ENCODE measurements at regions not wholly inside any gene's neighbourhood (a gene's known extent, or its start where the extent isn't known, plus 50 kb on each side); places are given as distances from the start of the nearest gene placed in this dataset.

GRCh38 chrX:45903781-45904201 is 641.4 kb downstream of the ZNF674 start:
- Histone ChIP-seq H3K27me3 (no peaks in the 10 kb centered on the region), H3K36me3 (no peaks in the 10 kb centered on the region), H3K9me3 (no peaks in the 10 kb centered on the region), H3K27ac (no peak overlapping the region), H3K4me1 (no peaks in the 10 kb centered on the region), H3K4me3 (no peak overlapping the region)
- intact Hi-C loops (cut with DNase I), result no loop called here
- TF ChIP-seq POLR2AphosphoS5 (IDR thresholded peaks at IDR 0.05; ENCODE audit: insufficient read depth in 1 of 2, low read depth in 1 of 2) (no peak), CTCF (IDR thresholded peaks at IDR 0.05) (no peak), POLR2A (IDR thresholded peaks at IDR 0.05) (no peak)
- DNase-seq (ENCODE audit: extremely low spot score in 2 of 2), result no peak

DNA sequence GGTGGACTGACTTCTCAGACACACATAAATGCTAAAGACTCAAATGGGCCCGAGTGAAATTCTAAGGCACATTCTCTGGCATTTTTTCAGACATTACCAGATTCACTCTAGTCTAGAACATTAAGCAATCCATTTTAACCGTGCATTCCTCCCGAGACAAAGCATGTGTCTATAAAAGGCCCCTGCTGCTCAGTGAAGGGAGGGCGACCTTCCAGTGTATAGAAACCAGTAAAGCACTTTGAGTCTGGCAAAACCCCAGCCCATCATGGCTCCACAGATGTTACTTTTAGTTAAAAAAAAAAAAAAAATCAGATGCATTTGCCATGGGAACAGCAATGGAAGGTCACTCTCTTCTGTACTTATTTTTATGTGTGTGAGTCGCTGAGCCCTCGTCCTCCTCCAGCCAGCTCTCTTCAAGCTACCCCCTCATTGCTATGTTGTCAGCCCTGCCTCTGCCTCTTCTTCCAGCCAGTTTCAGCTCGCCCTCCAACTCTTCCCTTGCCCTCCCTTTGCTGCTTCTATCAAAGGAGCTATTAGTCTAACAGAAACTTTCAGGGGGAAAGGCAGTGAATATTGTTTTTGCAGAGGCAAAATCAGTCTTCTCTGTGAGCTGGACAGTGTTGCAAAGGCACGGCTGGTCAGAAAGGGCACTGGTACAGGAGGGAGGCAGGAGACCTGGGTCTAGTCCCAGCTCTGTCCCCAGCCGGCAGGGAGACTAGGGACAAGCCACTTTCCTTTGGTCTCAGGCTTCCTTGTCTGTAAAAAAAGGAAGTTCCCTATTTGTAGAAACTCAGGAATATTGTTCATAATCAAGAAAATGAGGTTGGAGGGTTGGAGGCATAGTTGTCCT is 644.2 kb downstream of the ZNF674 start:
- no peak for DNase-seq (ENCODE audit: extremely low spot score in 2 of 2)
- intact Hi-C loops (cut with DNase I), result no loop called here
- no peak overlapping the region for H3K27ac ChIP-seq
- H3K27me3 ChIP-seq, result no peaks in the 10 kb centered on the region
- TF ChIP-seq CTCF (IDR thresholded peaks at IDR 0.05) (no peak), POLR2AphosphoS5 (IDR thresholded peaks at IDR 0.05; ENCODE audit: insufficient read depth in 1 of 2, low read depth in 1 of 2) (no peak), POLR2A (IDR thresholded peaks at IDR 0.05) (no peak)
- no peaks in the 10 kb centered on the region for H3K4me1 ChIP-seq
- no peak overlapping the region for H3K4me3 ChIP-seq
- no peaks in the 10 kb centered on the region for H3K36me3 ChIP-seq
- H3K9me3 ChIP-seq, result no peaks in the 10 kb centered on the region

GRCh38 chrX:45894864-45895645 is 650.2 kb downstream of the ZNF674 start:
- H3K36me3 ChIP-seq, result no peaks in the 10 kb centered on the region
- no peak overlapping the region for H3K4me3 ChIP-seq
- H3K4me1 ChIP-seq, result no peaks in the 10 kb centered on the region
- intact Hi-C loops (cut with DNase I), result no loop called here
- DNase-seq (ENCODE audit: extremely low spot score in 2 of 2), result no peak
- no peaks in the 10 kb centered on the region for H3K9me3 ChIP-seq
- no peak for TF ChIP-seq CTCF (IDR thresholded peaks at IDR 0.05)
- no peak for TF ChIP-seq POLR2AphosphoS5 (IDR thresholded peaks at IDR 0.05; ENCODE audit: insufficient read depth in 1 of 2, low read depth in 1 of 2)
- TF ChIP-seq POLR2A (IDR thresholded peaks at IDR 0.05), result no peak
- no peak overlapping the region for H3K27ac ChIP-seq
- no peaks in the 10 kb centered on the region for H3K27me3 ChIP-seq

- Histone ChIP-seq H3K27ac (no peak overlapping the region), H3K9me3 (no peaks in the 10 kb centered on the region), H3K4me3 (no peak overlapping the region), H3K4me1 (no peaks in the 10 kb centered on the region), H3K27me3 (no peaks in the 10 kb centered on the region), H3K36me3 (no peaks in the 10 kb centered on the region)
- no peak for TF ChIP-seq CTCF (IDR thresholded peaks at IDR 0.05)
- TF ChIP-seq POLR2AphosphoS5 (IDR thresholded peaks at IDR 0.05; ENCODE audit: insufficient read depth in 1 of 2, low read depth in 1 of 2), result no peak
- intact Hi-C loops (cut with DNase I), result no loop called here
- no peak for DNase-seq (ENCODE audit: extremely low spot score in 2 of 2)
These were observed 655.8 kb downstream of the ZNF674 start for GRCh38 chrX:45889471-45889870.

- Histone ChIP-seq H3K27me3 (no peaks in the 10 kb centered on the region), H3K9me3 (no peaks in the 10 kb centered on the region), H3K36me3 (no peaks in the 10 kb centered on the region), H3K4me1 (no peaks in the 10 kb centered on the region), H3K27ac (no peak overlapping the region), H3K4me3 (no peak overlapping the region)
- no peak for TF ChIP-seq POLR2AphosphoS5 (IDR thresholded peaks at IDR 0.05; ENCODE audit: insufficient read depth in 1 of 2, low read depth in 1 of 2)
- TF ChIP-seq CTCF (IDR thresholded peaks at IDR 0.05), result no peak
- TF ChIP-seq POLR2A (IDR thresholded peaks at IDR 0.05), result no peak
- intact Hi-C loops (cut with DNase I), result no loop called here
- DNase-seq (ENCODE audit: extremely low spot score in 2 of 2), result no peak
These were observed 656.7 kb downstream of the ZNF674 start for GRCh38 chrX:45888518-45888917.
